Liver (tissue), 8 donors: ENCODE measurements at regions not wholly inside any gene's neighbourhood (a gene's known extent, or its start where the extent isn't known, plus 50 kb on each side); places are given as distances from the start of the nearest gene placed in this dataset.

Experiments
- DNase-seq: peaks from one replicate; pipeline ENCODE4 v3.0.0-alpha.2; 2017; ENCODE audit warnings: low spot score
- H3K27ac ChIP-seq, 2 donors: one replicate each; pipeline ENCODE4 v1.7.0; 2013; ENCODE audit warnings: inconsistent platforms in 2 of 2, low read length in 2 of 2, control low read depth in 1 of 2, low read depth in 1 of 2, mild to moderate bottlenecking in 1 of 2
- H3K27me3 ChIP-seq, 4 donors: one replicate each; pipeline versions ENCODE4 v1.6.1 to v1.7.0; 2013; ENCODE audit warnings: low read length in 3 of 4, inconsistent platforms in 1 of 4, mild to moderate bottlenecking in 1 of 4, moderate library complexity in 1 of 4; ENCODE audit not compliant: control insufficient read depth in 4 of 4, insufficient read depth in 4 of 4
- H3K36me3 ChIP-seq, 4 donors: one replicate each; pipeline versions ENCODE4 v1.6.1 to v1.7.0; 2013; ENCODE audit warnings: low read length in 3 of 4, mild to moderate bottlenecking in 3 of 4, low read depth in 1 of 4, moderate library complexity in 1 of 4; ENCODE audit not compliant: control insufficient read depth in 4 of 4, insufficient read depth in 3 of 4
- H3K4me1 ChIP-seq, 4 donors: one replicate each; pipeline versions ENCODE4 v1.6.1 to v1.7.0; 2013; ENCODE audit warnings: low read length in 3 of 4, mild to moderate bottlenecking in 3 of 4, moderate library complexity in 1 of 4; ENCODE audit not compliant: control insufficient read depth in 4 of 4, insufficient read depth in 4 of 4
- H3K4me3 ChIP-seq, 3 donors: one replicate each; pipeline versions ENCODE4 v1.6.1 to v1.7.0; 2013; ENCODE audit warnings: low read length in 3 of 3, control low read depth in 1 of 3, low read depth in 1 of 3, mild to moderate bottlenecking in 1 of 3
- H3K9ac ChIP-seq, 2 donors: one replicate each; pipeline ENCODE4 v1.7.0; 2013; ENCODE audit warnings: low read length in 2 of 2, mild to moderate bottlenecking in 2 of 2, moderate library complexity in 2 of 2, control low read depth in 1 of 2, low read depth in 1 of 2
- H3K9me3 ChIP-seq, 4 donors: one replicate each; pipeline versions ENCODE4 v1.6.1 to v1.7.0; 2013; ENCODE audit warnings: low read length in 3 of 4; ENCODE audit not compliant: control insufficient read depth in 4 of 4
- ATF3 ChIP-seq: IDR thresholded peaks from 2 replicates; pipeline ENCODE4 v1.6.1; 2016; ENCODE audit warnings: antibody characterized with exemption
- EGR1 ChIP-seq, 2 donors: IDR thresholded peaks; 2 replicates each; pipeline ENCODE4 v1.6.1; 2016 to 2018; ENCODE audit warnings: antibody characterized with exemption in 2 of 2, low read depth in 2 of 2
- FOXA1 ChIP-seq: IDR thresholded peaks from 2 replicates; pipeline ENCODE4 v1.6.1; 2016; ENCODE audit warnings: antibody characterized with exemption
- FOXA2 ChIP-seq: IDR thresholded peaks from 2 replicates; pipeline ENCODE4 v1.6.1; 2016; ENCODE audit warnings: antibody characterized with exemption
- GABPA ChIP-seq, 2 donors: IDR thresholded peaks in 1 of 2; conservative IDR thresholded peaks in 1 of 2; 2 replicates each; pipeline ENCODE4 v1.6.1; 2016; ENCODE audit warnings: antibody characterized with exemption in 2 of 2, mild to moderate bottlenecking in 1 of 2, moderate library complexity in 1 of 2
- HNF4A ChIP-seq, 2 donors: conservative IDR thresholded peaks; 2 replicates each; pipeline ENCODE4 v1.6.1; 2016; ENCODE audit warnings: antibody characterized with exemption in 2 of 2, mild to moderate bottlenecking in 2 of 2
- HNF4G ChIP-seq: IDR thresholded peaks from 2 replicates; pipeline ENCODE4 v1.6.1; 2016; ENCODE audit warnings: antibody characterized with exemption
- JUND ChIP-seq, 2 donors: IDR thresholded peaks; 2 replicates each; pipeline ENCODE4 v1.6.1; 2016; ENCODE audit warnings: antibody characterized with exemption in 2 of 2
- MAX ChIP-seq: IDR thresholded peaks from 2 replicates; pipeline ENCODE4 v1.6.1; 2016; ENCODE audit warnings: antibody characterized with exemption
- NR2F2 ChIP-seq: IDR thresholded peaks from 2 replicates; pipeline ENCODE4 v1.6.1; 2016; ENCODE audit warnings: antibody characterized with exemption
- RAD21 ChIP-seq, 2 donors: IDR thresholded peaks; 2 replicates each; pipeline ENCODE4 v1.6.1; 2016; ENCODE audit warnings: antibody characterized with exemption in 2 of 2, mild to moderate bottlenecking in 2 of 2
- REST ChIP-seq: IDR thresholded peaks from 2 replicates; pipeline ENCODE4 v1.6.1; 2016; ENCODE audit warnings: antibody characterized with exemption, mild to moderate bottlenecking
- RXRA ChIP-seq, 2 donors: IDR thresholded peaks; 2 replicates each; pipeline ENCODE4 v1.6.1; 2017 to 2018; ENCODE audit warnings: antibody characterized with exemption in 2 of 2, mild to moderate bottlenecking in 1 of 2
- SP1 ChIP-seq: IDR thresholded peaks from 2 replicates; pipeline ENCODE4 v1.6.1; 2018; ENCODE audit warnings: antibody characterized with exemption, mild to moderate bottlenecking
- TAF1 ChIP-seq: conservative IDR thresholded peaks from 2 replicates; pipeline ENCODE4 v1.6.1; 2016; ENCODE audit warnings: antibody characterized with exemption, mild to moderate bottlenecking
- YY1 ChIP-seq: IDR thresholded peaks from 2 replicates; pipeline ENCODE4 v1.6.1; 2016; ENCODE audit warnings: antibody characterized with exemption, mild to moderate bottlenecking
- ZBTB33 ChIP-seq: IDR thresholded peaks from 2 replicates; pipeline ENCODE4 v1.6.1; 2016; ENCODE audit warnings: antibody characterized with exemption
- WGBS: extraction: QIAGEN DNeasy Blood & Tissue Kit; methylation state at CpG from one replicate; pipeline ENCODE4 v1.1.7; 2013; 5-methylcytosine and 5-hydroxymethylcytosine counted together
- TF ChIP-seq, protein P1 (sequence below): fragments of 150-350 bp; IDR thresholded peaks from 2 replicates; pipeline ENCODE4 v1.5.1; 2017; ENCODE audit warnings: improper control_type of control experiment, low read depth, low read length; ENCODE audit not compliant: missing input control
- donor health status: healthy.
- donor health status: healthy.
- donor health status: healthy.
- donor health status: healthy.
- donor health status: healthy.

- Histone ChIP-seq H3K27me3 (no peaks in the 10 kb centered on the region), H3K36me3 (no peaks in the 10 kb centered on the region), H3K27ac (no peak overlapping the region), H3K4me3 (no peak overlapping the region), H3K4me1 (no peaks in the 10 kb centered on the region), H3K9me3 (no peaks in the 10 kb centered on the region), H3K9ac (no peak overlapping the region)
- TF ChIP-seq ATF3 (no peak), GABPA (IDR thresholded peaks at IDR 0.05 in 1 of 2, conservative IDR thresholded peaks at IDR 0.05 in 1 of 2) (no peak), FOXA1 (no peak), RAD21 (IDR thresholded peaks at IDR 0.05) (no peak), HNF4A (conservative IDR thresholded peaks at IDR 0.05) (no peak), YY1 (no peak), TAF1 (no peak), NR2F2 (no peak), FOXA2 (no peak), MAX (no peak), SP1 (no peak), REST (no peak), HNF4G (no peak), RXRA (IDR thresholded peaks at IDR 0.05) (no peak)
- TF ChIP-seq, protein P1, sequence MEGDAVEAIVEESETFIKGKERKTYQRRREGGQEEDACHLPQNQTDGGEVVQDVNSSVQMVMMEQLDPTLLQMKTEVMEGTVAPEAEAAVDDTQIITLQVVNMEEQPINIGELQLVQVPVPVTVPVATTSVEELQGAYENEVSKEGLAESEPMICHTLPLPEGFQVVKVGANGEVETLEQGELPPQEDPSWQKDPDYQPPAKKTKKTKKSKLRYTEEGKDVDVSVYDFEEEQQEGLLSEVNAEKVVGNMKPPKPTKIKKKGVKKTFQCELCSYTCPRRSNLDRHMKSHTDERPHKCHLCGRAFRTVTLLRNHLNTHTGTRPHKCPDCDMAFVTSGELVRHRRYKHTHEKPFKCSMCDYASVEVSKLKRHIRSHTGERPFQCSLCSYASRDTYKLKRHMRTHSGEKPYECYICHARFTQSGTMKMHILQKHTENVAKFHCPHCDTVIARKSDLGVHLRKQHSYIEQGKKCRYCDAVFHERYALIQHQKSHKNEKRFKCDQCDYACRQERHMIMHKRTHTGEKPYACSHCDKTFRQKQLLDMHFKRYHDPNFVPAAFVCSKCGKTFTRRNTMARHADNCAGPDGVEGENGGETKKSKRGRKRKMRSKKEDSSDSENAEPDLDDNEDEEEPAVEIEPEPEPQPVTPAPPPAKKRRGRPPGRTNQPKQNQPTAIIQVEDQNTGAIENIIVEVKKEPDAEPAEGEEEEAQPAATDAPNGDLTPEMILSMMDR: no peak
- WGBS: 77% methylated on average over 3 of the region's 3 CpGs
- DNase-seq: no peak
These were observed 69.5 kb upstream of the TRPC7 start for GRCh38 chr5:136434795-136435194.

GRCh38 chr5:136432705-136433104 is 67.4 kb upstream of the TRPC7 start:
- no peaks in the 10 kb centered on the region for H3K27me3 ChIP-seq
- H3K9ac ChIP-seq: no peak overlapping the region
- no peaks in the 10 kb centered on the region for H3K9me3 ChIP-seq
- H3K4me1 ChIP-seq: no peaks in the 10 kb centered on the region
- H3K36me3 ChIP-seq: no peaks in the 10 kb centered on the region
- no peak for DNase-seq
- H3K27ac ChIP-seq: no peak overlapping the region
- WGBS: 68% methylated on average over 2 of the region's 2 CpGs
- no peak overlapping the region for H3K4me3 ChIP-seq
- TF ChIP-seq EGR1 (IDR thresholded peaks at IDR 0.05; ENCODE audit: low read depth in 2 of 2): no peak
- no peak for TF ChIP-seq TAF1
- TF ChIP-seq ATF3: no peak
- TF ChIP-seq SP1: no peak
- no peak for TF ChIP-seq JUND (IDR thresholded peaks at IDR 0.05)
- TF ChIP-seq REST: no peak
- no peak for TF ChIP-seq HNF4A (conservative IDR thresholded peaks at IDR 0.05)
- no peak for TF ChIP-seq NR2F2
- no peak for TF ChIP-seq FOXA2
- no peak for TF ChIP-seq RAD21 (IDR thresholded peaks at IDR 0.05)
- TF ChIP-seq, protein P1: no peak
- no peak for TF ChIP-seq RXRA (IDR thresholded peaks at IDR 0.05)
- no peak for TF ChIP-seq FOXA1
- TF ChIP-seq ZBTB33: no peak
- no peak for TF ChIP-seq HNF4G
